NCI-H69 (cell line): ENCODE measurements at regions not wholly inside any gene's neighbourhood (a gene's known extent, or its start where the extent isn't known, plus 50 kb on each side); places are given as distances from the start of the nearest gene placed in this dataset.
A peak's percentile ranks its signal among the peaks of the same experiment; 100 is the strongest.
"Not testable (repeated sequence)": the region's sequence is repeated elsewhere in the genome, so short reads cannot be mapped to it uniquely, and the experiment has no call there.

Experiments
- DNase-seq: peaks from one replicate; lab custom pipeline; 2025; lab: John Stamatoyannopoulos, UW

DNA sequence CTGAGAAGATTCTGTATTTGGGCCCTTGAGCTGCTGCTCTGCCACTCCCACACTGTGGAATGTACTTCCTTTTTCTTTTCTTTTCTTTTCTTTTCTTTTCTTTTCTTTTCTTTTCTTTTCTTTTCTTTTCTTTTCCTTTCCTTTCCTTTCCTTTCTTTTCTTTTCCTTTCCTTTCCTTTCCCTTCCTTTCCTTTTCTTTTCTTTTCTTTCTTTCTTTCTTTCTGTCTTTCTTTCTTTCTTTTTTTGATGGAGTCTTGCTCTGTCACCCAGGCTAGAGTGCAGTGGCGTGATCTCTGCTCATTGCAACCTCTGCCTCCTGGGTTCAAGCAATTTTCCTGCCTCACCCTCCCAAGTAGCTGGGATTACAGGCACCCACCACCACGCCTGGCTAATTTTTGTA is 89.8 kb downstream of the DNAAF6 start:
- DNase-seq: not testable (repeated sequence)

- DNase-seq: no peak
Observed at GRCh38 chrX:107298276-107298675, 91.9 kb downstream of the DNAAF6 start.

GRCh38 chrX:107301253-107301652 is 94.8 kb downstream of the DNAAF6 start:
- DNase-seq: no peak

DNA sequence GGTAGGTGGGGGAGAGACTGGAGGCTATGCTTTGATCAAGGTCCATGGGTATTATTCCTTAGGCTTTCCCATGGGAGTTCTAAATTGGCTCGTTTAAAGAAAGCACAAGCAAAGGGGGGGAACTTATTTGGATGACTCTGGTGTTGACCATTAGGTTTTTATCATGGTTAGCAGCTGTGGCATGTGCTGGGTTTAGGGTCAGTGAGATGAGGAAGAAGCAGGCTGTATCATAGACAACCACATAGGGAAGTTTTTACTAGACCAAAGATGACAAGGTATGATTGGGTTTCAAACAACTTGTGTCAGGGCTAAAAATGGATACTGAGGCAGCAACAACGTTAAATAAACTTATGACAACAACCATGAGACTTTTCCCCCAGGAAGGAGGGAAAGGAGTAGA is 97.7 kb downstream of the DNAAF6 start:
- DNase-seq: peak; percentile 0

DNA sequence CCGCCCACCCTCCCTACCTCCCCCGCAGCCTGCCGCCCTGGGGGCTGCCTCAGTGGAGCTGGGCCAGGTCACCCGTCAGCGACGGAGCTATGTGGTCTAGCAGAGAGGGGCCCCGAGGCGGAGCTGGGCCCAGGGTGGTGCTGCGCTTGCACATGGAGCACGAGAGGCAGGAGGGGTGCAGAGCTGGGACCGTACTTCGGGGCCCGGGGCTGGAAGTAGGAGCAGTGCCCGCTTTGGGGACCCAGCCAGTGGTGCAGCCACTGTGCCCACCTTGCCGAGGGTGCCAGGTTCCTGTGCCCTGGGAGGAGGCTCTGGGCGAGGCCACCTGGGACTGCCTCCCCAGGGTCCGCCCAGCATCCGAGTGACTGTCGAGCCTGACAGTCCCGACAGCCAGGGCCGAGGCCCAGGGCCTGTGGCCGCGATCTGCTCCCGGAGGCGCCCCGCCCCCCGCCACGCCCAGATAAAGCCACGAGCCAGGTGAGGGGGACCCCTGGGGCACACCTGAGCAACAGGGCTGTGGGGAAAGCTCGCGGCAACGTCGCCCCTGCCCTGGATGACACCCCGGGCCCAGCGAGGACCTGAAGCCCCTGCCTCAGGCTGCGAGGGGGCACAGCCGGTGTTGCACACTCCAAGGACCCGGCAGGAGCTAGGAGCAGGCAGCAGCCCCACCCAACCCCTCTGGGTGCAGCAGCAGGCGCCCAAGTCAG is 117.5 kb downstream of the DNAAF6 start:
- DNase-seq: no peak

GRCh38 chrX:107324493-107325310 is 118.3 kb downstream of the DNAAF6 start:
- peak; percentile 19 for DNase-seq

GRCh38 chrX:107325467-107325866 is 119.1 kb downstream of the DNAAF6 start:
- peak; percentile 1 for DNase-seq

DNA sequence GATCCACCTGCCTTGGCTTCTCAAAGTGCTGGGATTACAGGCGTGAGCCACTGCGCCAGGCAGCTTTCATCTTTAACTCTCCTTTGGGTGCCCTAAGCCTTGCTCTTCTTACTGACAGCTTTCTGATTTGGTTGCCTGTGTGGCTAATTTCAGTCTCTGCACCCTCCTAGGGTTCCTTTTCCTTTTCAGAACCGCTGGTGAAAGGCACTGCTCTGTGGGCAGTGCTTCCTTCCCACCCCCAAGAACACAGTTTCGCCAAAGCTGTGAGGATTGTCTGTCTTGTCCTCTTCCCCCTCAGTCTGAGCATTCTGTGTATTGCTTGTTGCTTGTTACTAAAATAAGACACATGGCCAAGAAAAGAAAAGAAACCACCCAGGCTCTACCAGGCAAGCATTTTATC is 101.4 kb upstream of the FRMPD3 start:
- DNase-seq: no peak

GRCh38 chrX:107348990-107349389 is 100.5 kb upstream of the FRMPD3 start:
- no peak for DNase-seq

DNA sequence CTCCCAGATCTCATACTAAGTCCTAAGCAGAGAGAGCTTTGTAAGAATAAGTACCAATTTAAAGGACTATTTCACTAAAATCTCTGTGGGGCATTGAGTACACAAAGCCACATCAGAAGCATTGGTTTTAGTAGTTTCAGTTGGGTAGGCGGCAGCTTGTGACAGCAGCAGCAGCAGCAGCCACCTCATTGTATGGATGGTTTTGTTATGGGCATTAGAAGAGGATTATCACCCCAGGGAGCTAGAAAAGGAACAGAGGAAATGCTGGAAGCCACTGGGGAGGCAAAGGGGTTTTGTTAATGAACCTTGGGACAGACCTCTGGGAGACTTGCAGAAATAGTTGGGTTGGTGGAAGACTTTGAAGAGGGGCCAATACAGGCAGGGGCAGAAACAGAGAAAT is 93.9 kb upstream of the FRMPD3 start:
- DNase-seq: peak; percentile 89

DNA sequence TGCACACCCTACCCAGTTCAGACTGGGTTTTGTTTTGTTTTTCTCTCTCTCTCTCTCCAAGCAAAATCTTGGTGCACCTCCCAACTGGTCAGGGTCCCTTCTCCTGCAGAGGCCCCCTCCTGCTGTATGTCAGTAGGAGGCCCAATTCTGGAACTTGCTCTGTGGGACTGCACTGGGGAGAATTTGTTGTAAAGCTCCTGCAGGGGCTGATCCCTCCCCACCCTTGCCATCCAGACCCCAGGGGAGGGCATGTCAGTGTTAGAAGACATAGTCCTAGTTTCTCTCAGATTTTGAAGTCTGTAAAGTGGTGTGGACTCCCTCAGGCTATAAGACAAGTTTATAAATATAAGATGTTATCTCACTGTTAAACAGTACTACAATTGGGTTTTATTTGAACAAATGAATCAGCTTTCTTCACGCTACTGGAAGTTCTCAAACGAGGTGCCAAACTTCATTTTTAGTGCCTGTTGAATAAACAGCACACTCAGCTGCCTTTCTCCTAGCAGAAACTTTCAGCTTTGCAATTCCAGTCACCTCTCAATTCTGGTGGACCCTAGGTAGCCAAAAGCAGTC is 88.6 kb upstream of the FRMPD3 start:
- DNase-seq: no peak

DNA sequence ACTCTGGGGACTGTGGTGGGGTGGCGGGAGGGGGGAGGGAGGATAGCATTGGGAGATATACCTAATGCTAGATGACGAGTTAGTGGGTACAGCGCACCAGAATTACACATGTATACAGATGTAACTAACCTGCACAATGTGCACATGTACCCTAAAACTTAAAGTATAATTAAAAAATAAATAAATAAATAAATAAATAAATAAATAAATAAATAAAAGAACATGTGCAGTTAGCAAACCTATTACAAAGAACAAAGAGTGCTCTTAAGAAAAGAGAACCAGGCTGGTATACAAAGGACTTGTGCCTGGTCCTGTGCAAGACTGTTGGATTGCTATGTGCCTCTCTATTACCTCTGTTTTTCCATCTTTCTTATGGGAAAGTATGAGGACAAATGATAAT is 79.3 kb upstream of the FRMPD3 start:
- DNase-seq: not testable (repeated sequence)

GRCh38 chrX:107374132-107374531 is 75.3 kb upstream of the FRMPD3 start:
- no peak for DNase-seq

DNA sequence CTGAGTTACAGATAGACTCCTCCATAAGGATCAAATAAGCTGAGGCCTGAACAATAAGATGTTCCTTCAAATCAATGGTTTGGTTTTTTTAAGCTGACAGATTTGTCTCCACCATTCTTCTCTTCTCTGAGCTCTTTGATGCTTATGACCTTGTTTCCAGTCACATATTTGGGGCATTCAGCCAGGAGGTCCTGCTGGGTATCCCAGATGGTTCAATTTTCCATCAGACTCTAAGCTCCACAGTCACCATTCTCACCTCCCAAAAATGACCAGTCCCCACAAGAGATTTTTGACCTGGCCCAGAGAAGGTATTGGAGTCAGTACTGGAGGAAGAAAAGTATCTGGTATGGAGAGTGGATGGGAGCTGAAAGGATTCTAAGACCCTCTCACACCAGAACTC is 74.6 kb upstream of the FRMPD3 start:
- no peak for DNase-seq

GRCh38 chrX:107376186-107376585 is 73.3 kb upstream of the FRMPD3 start:
- DNase-seq: not testable (repeated sequence)

GRCh38 chrX:107384397-107385105 is 64.9 kb upstream of the FRMPD3 start:
- DNase-seq: no peak

DNA sequence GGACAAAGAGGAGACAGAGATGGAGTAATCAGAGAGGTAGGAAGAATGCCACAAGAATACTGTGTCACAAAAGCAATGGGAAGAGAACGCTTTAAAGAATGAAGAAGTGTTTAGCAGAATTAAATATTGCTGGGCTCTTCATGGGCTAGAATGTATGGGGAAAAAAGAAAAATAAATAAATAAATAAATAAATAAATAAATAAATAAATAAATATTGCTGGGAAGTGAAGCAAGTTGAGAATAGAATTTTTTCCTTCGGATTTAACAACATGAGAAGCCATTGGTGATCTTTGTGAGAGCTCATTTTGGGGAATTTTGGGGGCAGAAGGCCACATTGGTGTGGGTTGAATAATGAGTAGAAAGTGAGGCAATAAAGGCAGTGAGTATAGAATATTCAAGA is 59.7 kb upstream of the FRMPD3 start:
- no peak for DNase-seq

DNA sequence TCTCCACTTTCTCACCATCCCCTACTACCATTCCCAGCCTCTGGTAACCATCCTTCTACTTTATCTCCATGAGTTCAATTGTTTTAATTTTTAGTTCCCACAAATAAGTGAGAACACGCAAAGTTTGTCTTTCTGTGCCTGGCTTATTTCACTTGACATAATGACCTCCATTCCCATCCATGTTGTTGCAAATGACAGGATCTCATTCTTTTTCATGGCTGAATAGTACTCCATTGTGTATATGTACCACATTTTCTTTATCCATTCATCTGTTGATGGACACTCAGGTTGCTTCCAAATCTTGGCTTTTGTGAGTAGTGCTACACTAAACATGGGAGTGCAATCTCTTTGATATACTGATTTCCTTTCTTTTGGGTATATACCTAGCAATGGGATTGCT is 55.8 kb upstream of the FRMPD3 start:
- not testable (repeated sequence) for DNase-seq

DNA sequence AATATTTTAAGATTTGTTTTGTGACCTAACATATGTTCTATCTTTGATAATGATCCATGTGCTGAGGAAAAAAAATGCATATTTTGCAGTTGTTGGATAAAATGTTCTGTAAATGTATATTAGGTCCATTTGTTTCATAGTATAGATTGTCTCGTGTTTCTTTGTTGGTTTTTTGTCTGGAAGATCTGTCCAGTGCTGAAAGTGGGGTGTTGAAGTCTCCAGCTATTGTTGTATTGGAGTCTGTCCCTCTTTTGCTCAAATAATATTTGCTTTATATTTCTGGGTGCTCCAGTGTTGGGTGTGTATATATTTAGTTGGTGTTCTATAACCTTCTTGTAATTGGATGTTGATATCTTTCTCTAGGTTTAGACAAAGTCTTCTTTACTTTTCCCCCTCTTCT is 53.2 kb upstream of the FRMPD3 start:
- no peak for DNase-seq

DNA sequence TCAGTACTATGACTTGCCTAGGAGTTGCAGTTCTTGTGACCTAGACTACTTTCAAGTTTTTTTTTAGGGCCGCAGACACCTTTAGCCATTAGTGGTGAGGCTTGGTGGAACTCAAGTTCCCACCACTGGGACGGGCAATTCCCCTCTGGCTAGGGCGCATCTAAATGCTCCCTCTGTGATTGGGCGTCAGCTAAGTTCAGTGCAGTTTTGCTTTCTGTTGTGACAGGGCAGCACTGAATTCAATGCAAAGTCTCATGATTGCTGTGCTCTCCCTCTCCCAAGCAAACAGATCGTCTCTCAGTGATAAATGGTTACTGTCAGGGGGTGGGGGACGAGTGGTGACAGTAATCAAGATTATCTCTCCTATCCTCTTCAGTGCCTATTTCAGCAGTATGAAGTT is 52.7 kb upstream of the FRMPD3 start:
- peak; percentile 18 for DNase-seq

GRCh38 chrX:107398115-107398514 is 51.3 kb upstream of the FRMPD3 start:
- DNase-seq: no peak
